Vagina (tissue), 2 donors: ENCODE measurements at regions not wholly inside any gene's neighbourhood (a gene's known extent, or its start where the extent isn't known, plus 50 kb on each side); places are given as distances from the start of the nearest gene placed in this dataset.

Experiments used
- POLR2A ChIP-seq, 2 donors: fragments of 450-650 bp; IDR thresholded peaks; one replicate each; pipeline ENCODE4 v1.6.1; 2017; ENCODE audit warnings: antibody characterized with exemption in 2 of 2, mild to moderate bottlenecking in 2 of 2, moderate library complexity in 2 of 2
- POLR2AphosphoS5 ChIP-seq, 2 donors: sonication (generic); formaldehyde crosslinking; IDR thresholded peaks; one replicate each; pipeline ENCODE4 v1.9.0; 2017; ENCODE audit warnings: antibody characterized with exemption in 2 of 2, mild to moderate bottlenecking in 2 of 2, low read depth in 1 of 2; ENCODE audit not compliant: insufficient read depth in 1 of 2
- TF ChIP-seq, protein P1 (sequence below), 3 experiments: fragments of 450-650 bp in 2 of 3; fragments of 200-600 bp in 1 of 3; sonication (generic) in 1 of 3; IDR thresholded peaks; one replicate each; pipeline ENCODE4 v1.5.1; 2017 to 2019; ENCODE audit warnings: antibody characterized with exemption in 3 of 3, mild to moderate bottlenecking in 2 of 3, moderate library complexity in 2 of 3

DNA sequence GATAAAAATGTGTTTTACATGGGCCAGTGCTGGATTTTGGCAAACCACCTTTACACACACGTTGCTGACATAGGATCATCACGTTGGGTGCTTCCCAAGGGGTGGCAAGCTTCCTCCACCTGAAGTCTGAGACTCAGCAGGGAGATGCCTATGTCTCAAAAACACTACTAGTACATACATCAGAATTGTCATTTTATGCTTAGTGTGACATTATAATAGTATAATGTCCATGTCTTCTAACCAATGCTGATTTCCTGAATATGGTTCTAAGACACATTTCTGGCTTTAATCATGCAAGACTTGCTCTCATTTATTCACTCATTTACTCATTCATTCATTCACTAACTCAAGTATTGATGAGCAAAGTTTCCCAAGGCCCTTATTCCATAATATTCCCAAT lies 322.3 kb downstream of the LNPK start:
- TF ChIP-seq POLR2A (IDR thresholded peaks at IDR 0.05) (no peak), POLR2AphosphoS5 (IDR thresholded peaks at IDR 0.05; ENCODE audit: insufficient read depth in 1 of 2, low read depth in 1 of 2) (no peak)
- TF ChIP-seq, protein P1, sequence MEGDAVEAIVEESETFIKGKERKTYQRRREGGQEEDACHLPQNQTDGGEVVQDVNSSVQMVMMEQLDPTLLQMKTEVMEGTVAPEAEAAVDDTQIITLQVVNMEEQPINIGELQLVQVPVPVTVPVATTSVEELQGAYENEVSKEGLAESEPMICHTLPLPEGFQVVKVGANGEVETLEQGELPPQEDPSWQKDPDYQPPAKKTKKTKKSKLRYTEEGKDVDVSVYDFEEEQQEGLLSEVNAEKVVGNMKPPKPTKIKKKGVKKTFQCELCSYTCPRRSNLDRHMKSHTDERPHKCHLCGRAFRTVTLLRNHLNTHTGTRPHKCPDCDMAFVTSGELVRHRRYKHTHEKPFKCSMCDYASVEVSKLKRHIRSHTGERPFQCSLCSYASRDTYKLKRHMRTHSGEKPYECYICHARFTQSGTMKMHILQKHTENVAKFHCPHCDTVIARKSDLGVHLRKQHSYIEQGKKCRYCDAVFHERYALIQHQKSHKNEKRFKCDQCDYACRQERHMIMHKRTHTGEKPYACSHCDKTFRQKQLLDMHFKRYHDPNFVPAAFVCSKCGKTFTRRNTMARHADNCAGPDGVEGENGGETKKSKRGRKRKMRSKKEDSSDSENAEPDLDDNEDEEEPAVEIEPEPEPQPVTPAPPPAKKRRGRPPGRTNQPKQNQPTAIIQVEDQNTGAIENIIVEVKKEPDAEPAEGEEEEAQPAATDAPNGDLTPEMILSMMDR (IDR thresholded peaks at IDR 0.05) = no peak
